ENCODE measurements at regions not wholly inside any gene's neighbourhood (a gene's known extent, or its start where the extent isn't known, plus 50 kb on each side); places are given as distances from the start of the nearest gene placed in this dataset.

GRCh38 chr12:16674885-16675284 is 68.9 kb upstream of the LMO3 start:
- DNase-seq (ENCODE audit: low spot score) (no peak), ATAC-seq (ENCODE audit: insufficient number of reproducible peaks, low FRiP score, low read depth) (no peak)
- Histone ChIP-seq H3K27me3 (replicated peaks; ENCODE audit: insufficient read depth) (no peaks in the 10 kb centered on the region), H3K4me3 (no peak overlapping the region), H3K4me1 (ENCODE audit: control insufficient read depth in 1 of 2, low read depth in 2 of 2) (no peaks in the 10 kb centered on the region), H3K27ac (no peak overlapping the region), H3K36me3 (no peaks in the 10 kb centered on the region), H3K9me3 (no peaks in the 10 kb centered on the region)
- no peak for TF ChIP-seq CTCF (IDR thresholded peaks at IDR 0.05)

- H3K9me3 ChIP-seq = no peaks in the 10 kb centered on the region
- H3K27ac ChIP-seq = no peak overlapping the region
- no peaks in the 10 kb centered on the region for H3K36me3 ChIP-seq
- H3K4me1 ChIP-seq (ENCODE audit: control insufficient read depth in 1 of 2, low read depth in 2 of 2) = no peaks in the 10 kb centered on the region
- DNase-seq (ENCODE audit: low spot score) = no peak
- no peak for TF ChIP-seq CTCF (IDR thresholded peaks at IDR 0.05)
- H3K27me3 ChIP-seq (replicated peaks; ENCODE audit: insufficient read depth) = no peaks in the 10 kb centered on the region
- H3K4me3 ChIP-seq = no peak overlapping the region
- no peak for ATAC-seq (ENCODE audit: insufficient number of reproducible peaks, low FRiP score, low read depth)
Measured at GRCh38 chr12:16670456-16671050, 64.6 kb upstream of the LMO3 start.

- no peaks in the 10 kb centered on the region for H3K27me3 ChIP-seq (replicated peaks; ENCODE audit: insufficient read depth)
- H3K4me1 ChIP-seq (ENCODE audit: control insufficient read depth in 1 of 2, low read depth in 2 of 2) = no peaks in the 10 kb centered on the region
- TF ChIP-seq CTCF (IDR thresholded peaks at IDR 0.05) = no peak
- H3K36me3 ChIP-seq = no peaks in the 10 kb centered on the region
- no peak overlapping the region for H3K27ac ChIP-seq
- no peak overlapping the region for H3K4me3 ChIP-seq
- DNase-seq (ENCODE audit: low spot score) = no peak
- ATAC-seq (ENCODE audit: insufficient number of reproducible peaks, low FRiP score, low read depth) = no peak
- H3K9me3 ChIP-seq = no peaks in the 10 kb centered on the region
Measured at GRCh38 chr12:16669756-16670155, 63.8 kb upstream of the LMO3 start.

- Histone ChIP-seq H3K27ac (no peak overlapping the region), H3K4me1 (ENCODE audit: control insufficient read depth in 1 of 2, low read depth in 2 of 2) (no peaks in the 10 kb centered on the region), H3K36me3 (no peaks in the 10 kb centered on the region), H3K27me3 (replicated peaks; ENCODE audit: insufficient read depth) (no peaks in the 10 kb centered on the region), H3K4me3 (no peak overlapping the region), H3K9me3 (no peaks in the 10 kb centered on the region)
- no peak for DNase-seq (ENCODE audit: low spot score)
- TF ChIP-seq CTCF (IDR thresholded peaks at IDR 0.05) = no peak
- ATAC-seq (ENCODE audit: insufficient number of reproducible peaks, low FRiP score, low read depth) = no peak
Measured at GRCh38 chr12:16668198-16668597, 62.2 kb upstream of the LMO3 start.

- no peak overlapping the region for H3K4me3 ChIP-seq
- H3K9me3 ChIP-seq = no peaks in the 10 kb centered on the region
- no peaks in the 10 kb centered on the region for H3K4me1 ChIP-seq (ENCODE audit: control insufficient read depth in 1 of 2, low read depth in 2 of 2)
- no peaks in the 10 kb centered on the region for H3K36me3 ChIP-seq
- no peak for DNase-seq (ENCODE audit: low spot score)
- H3K27me3 ChIP-seq (replicated peaks; ENCODE audit: insufficient read depth) = no peaks in the 10 kb centered on the region
- no peak for ATAC-seq (ENCODE audit: insufficient number of reproducible peaks, low FRiP score, low read depth)
- H3K27ac ChIP-seq = no peak overlapping the region
- TF ChIP-seq CTCF (IDR thresholded peaks at IDR 0.05) = no peak
Measured at GRCh38 chr12:16658699-16659098, 52.7 kb upstream of the LMO3 start.
